Stimulated activated CD8-positive, alpha-beta memory T cell treated with anti-CD3 and anti-CD28 coated beads, Interleukin-7, amount 100 ng/mL, for 4 hours (primary cell): ENCODE measurements at regions not wholly inside any gene's neighbourhood (a gene's known extent, or its start where the extent isn't known, plus 50 kb on each side); places are given as distances from the start of the nearest gene placed in this dataset.

Source experiments
- DNase-seq, 2 donors: peaks; one replicate each; pipeline ENCODE4 v3.0.0-alpha.2; 2020; ENCODE audit warnings: low read depth in 2 of 2

GRCh38 chr10:10513067-10513466, 504.6 kb upstream of the CELF2 start:
- no peak for DNase-seq

- DNase-seq, result no peak
These were observed 503.8 kb upstream of the CELF2 start for GRCh38 chr10:10513898-10514297.

GRCh38 chr10:10514797-10515196, 502.9 kb upstream of the CELF2 start:
- no peak for DNase-seq

GRCh38 chr10:10515479-10516204, 502.0 kb upstream of the CELF2 start:
- DNase-seq, result no peak

- no peak for DNase-seq
These were observed 501.1 kb upstream of the CELF2 start for GRCh38 chr10:10516346-10517130.

GRCh38 chr10:10517866-10518265, 499.8 kb upstream of the CELF2 start:
- no peak for DNase-seq

GRCh38 chr10:10519674-10520073, 498.0 kb upstream of the CELF2 start:
- no peak for DNase-seq

- DNase-seq, result no peak
These were observed 496.9 kb upstream of the CELF2 start for GRCh38 chr10:10520491-10521385.

- no peak for DNase-seq
These were observed 490.8 kb upstream of the CELF2 start for GRCh38 chr10:10526846-10527245.

GRCh38 chr10:10527861-10528562, 489.7 kb upstream of the CELF2 start:
- DNase-seq, result no peak

- no peak for DNase-seq
These were observed 489.1 kb upstream of the CELF2 start for GRCh38 chr10:10528563-10528910.

- DNase-seq, result no peak
These were observed 487.4 kb upstream of the CELF2 start for GRCh38 chr10:10530313-10530712.

- DNase-seq, result no peak
These were observed 485.4 kb upstream of the CELF2 start for GRCh38 chr10:10532236-10532635.

GRCh38 chr10:10532826-10533225, 484.8 kb upstream of the CELF2 start:
- DNase-seq, result no peak

GRCh38 chr10:10533437-10533836, 484.2 kb upstream of the CELF2 start:
- DNase-seq, result no peak

GRCh38 chr10:10538326-10538725, 479.3 kb upstream of the CELF2 start:
- DNase-seq, result no peak

GRCh38 chr10:10540398-10540797, 477.3 kb upstream of the CELF2 start:
- DNase-seq, result no peak

GRCh38 chr10:10542477-10542876, 475.2 kb upstream of the CELF2 start:
- no peak for DNase-seq

GRCh38 chr10:10544890-10545289, 472.8 kb upstream of the CELF2 start:
- no peak for DNase-seq

- DNase-seq, result no peak
These were observed 471.9 kb upstream of the CELF2 start for GRCh38 chr10:10545771-10546170.

- no peak for DNase-seq
These were observed 465.9 kb upstream of the CELF2 start for GRCh38 chr10:10551596-10552301.
